Adrenal gland (tissue), 5 donors: ENCODE measurements at regions not wholly inside any gene's neighbourhood (a gene's known extent, or its start where the extent isn't known, plus 50 kb on each side); places are given as distances from the start of the nearest gene placed in this dataset.

Source experiments
- CTCF ChIP-seq, 6 experiments: fragments of 450-650 bp in 4 of 6; fragments of 200-600 bp in 2 of 6; sonication (generic) in 1 of 6; IDR thresholded peaks; 1 replicate in 5 of 6; 2 replicates in 1 of 6; pipeline versions ENCODE4 v1.5.1 to v1.8.0; 2016 to 2021; ENCODE audit warnings: antibody characterized with exemption in 6 of 6, mild to moderate bottlenecking in 2 of 6, moderate library complexity in 1 of 6
- POLR2A ChIP-seq, 2 donors: fragments of 450-650 bp; IDR thresholded peaks; one replicate each; pipeline ENCODE4 v1.6.1; 2017; ENCODE audit warnings: antibody characterized with exemption in 2 of 2, mild to moderate bottlenecking in 2 of 2, moderate library complexity in 1 of 2
- donor health status: DM: no; HTN: no; CAD: no.

GRCh38 chr5:4158750-4159447 is 563.3 kb downstream of the IRX1 start:
- TF ChIP-seq POLR2A (IDR thresholded peaks at IDR 0.05), result no peak
- no peak for TF ChIP-seq CTCF (IDR thresholded peaks at IDR 0.05)
